ENCODE measurements at regions not wholly inside any gene's neighbourhood (a gene's known extent, or its start where the extent isn't known, plus 50 kb on each side); places are given as distances from the start of the nearest gene placed in this dataset.

DNA sequence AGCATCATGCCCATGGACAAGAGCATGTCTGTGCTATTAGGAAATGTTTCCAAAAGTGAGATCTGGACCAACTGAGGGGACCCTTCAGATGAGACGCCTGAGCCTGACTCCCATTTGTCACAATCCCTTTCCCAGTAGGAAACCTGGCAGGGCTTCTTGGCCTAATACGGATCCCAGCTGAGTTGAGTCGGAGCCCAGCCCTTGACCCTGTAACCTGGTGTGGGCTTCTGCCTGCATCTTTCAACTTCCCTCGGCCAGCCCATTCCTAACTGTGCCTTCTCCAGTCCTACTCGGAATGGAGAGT is 148.3 kb downstream of the IRX2 start:
- DNase-seq (ENCODE audit: low spot score): no peak

DNA sequence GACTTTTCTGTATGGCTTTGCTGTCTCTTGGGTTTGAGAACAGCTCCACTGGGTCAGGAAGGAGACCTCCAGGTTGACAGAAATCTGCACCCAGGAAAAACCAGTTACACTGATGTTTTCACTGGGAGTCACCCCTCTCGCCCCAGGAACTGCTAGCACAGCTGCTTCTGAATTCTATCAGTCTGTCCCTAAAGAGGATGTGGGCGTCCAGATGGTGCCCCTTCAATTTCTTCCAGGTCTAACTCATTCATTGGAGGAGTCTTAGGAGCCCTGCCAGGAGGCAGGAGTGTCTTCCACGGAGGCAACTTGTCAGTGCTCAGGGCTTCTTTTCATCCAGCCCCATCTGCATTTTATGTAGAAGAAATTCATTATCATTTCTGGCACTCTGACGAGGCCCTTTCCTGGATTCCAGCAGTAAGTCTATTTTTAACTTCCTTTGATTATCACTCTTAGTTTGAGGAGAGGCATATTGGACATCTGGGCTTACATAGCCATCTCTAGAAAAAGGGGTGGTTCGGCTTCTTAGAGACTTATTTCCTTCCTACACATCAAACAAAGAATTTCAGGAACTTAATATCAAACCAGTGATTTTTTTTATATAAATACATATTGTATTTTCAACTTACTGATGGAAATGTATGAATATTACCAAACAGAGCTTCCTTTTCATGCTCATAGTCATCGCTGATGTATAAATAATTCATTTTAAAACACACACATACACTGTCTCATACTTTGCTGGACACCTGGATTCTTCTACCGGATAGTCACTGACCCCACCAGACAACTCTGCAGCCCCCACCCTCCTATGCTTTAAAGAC is 148.8 kb downstream of the IRX2 start:
- no peak for DNase-seq (ENCODE audit: low spot score)

DNA sequence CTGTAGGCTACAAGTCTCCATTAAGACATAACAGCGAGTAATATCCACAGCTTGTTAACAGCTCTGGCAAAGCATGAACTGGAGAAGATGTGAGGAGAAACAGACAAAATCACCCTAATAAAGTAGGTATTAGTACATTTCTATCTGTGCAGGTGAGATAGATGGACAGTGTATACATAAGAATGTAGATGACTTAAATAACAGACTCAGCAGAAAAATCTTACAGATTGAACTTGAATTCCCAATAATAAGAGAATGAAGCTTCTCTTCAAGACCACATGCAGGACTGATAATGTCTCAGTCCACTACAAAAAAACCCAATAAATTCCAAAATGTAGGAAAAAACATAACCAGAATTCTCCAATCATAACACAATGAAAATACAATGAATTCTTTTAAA is 153.0 kb downstream of the IRX2 start:
- no peak for DNase-seq (ENCODE audit: low spot score)

DNA sequence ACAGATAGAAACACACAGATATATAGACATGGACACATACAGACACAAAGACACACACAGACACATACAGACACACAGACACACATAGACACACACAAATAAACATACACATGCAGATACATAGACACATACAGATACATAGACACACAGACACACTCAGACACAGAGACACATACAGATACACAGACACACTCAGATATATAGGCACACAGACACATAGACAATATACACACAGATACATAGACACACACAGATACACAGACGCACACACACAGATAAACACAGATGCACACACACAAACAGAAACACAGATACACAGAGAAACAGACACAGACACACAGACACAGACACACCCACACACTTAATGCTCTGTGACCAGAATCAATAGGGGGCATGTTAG is 156.8 kb downstream of the IRX2 start:
- no peak for DNase-seq (ENCODE audit: low spot score)

DNA sequence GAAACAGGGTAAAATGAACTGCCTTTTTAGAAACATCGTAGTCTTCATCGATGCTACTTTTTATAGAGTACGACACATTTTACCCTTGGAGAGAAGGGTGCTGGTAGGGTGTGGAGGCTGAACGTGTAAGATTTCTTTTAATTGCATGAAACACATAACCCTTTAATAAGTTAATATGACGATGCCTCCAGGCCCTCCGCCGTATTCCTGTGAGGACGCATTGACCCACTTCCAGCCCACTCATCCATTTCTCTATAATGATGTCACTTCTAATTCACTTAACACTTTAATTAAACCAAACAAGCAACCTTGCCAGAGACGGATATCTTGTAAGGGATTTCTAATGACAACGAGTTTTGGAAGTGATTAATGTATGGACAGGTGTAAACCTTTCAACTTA is 158.7 kb downstream of the IRX2 start:
- no peak for DNase-seq (ENCODE audit: low spot score)

DNA sequence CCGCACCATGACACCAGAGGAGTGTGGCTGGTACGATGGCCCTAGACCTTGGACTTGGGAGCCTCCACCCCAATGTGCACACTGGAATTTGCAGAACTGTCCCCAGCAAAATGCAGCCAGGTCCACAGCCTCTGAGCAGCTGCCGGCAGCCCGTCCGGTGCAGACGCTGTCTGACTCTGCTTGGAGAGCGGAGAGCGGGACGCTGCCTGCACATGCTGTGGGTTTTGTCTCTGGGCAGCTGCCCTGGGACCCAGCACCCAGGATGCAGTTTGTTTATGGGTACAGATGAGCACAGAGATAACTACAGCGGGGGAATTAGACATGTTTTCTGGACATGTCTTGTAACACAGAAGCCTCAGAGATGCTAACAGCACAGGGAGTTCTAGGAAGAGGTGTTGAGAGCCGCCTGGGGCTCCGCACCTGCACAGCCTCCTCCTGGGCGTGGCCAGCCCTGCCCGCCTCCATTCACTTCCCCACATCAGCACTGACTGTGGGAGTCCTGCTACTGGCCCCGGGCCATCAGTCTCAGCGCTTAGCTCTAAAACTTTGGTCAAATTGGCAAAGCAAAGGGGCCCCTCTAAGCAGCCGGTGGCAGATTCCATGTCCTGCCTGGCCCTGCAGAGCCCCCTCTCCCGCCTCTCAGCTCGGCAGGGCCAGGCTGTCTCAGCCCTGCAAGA is 159.6 kb downstream of the IRX2 start:
- no peak for DNase-seq (ENCODE audit: low spot score)

DNA sequence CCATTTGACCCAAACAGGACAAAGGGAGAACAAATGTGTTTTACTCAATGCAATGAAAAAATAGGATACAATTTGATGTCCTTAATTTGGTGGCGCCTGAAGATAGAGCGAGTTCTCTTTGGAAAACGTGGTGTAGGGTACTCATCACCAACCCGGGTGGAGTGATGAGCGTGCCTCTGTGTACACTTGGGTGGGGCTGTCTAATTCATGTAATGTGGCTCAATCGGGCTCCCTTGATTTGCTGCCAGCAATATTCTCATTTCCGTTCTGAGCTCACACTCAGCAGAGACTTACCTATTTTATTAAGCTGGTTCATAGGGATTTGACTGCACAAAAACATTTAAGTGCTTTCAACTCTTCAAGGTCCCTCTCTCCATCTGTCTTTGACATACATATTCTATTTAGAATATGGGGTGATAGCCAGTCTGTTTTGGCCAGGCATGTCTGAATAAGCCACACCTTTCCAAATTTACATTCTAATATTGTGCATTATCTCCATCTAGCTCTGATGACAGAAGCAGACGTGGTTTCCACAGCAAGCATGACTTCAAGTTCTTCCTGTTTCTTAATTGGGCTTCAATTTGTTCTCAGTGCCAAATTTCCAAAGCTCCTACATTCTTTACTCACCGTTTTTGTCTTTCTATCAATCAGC is 162.5 kb downstream of the IRX2 start:
- no peak for DNase-seq (ENCODE audit: low spot score)

DNA sequence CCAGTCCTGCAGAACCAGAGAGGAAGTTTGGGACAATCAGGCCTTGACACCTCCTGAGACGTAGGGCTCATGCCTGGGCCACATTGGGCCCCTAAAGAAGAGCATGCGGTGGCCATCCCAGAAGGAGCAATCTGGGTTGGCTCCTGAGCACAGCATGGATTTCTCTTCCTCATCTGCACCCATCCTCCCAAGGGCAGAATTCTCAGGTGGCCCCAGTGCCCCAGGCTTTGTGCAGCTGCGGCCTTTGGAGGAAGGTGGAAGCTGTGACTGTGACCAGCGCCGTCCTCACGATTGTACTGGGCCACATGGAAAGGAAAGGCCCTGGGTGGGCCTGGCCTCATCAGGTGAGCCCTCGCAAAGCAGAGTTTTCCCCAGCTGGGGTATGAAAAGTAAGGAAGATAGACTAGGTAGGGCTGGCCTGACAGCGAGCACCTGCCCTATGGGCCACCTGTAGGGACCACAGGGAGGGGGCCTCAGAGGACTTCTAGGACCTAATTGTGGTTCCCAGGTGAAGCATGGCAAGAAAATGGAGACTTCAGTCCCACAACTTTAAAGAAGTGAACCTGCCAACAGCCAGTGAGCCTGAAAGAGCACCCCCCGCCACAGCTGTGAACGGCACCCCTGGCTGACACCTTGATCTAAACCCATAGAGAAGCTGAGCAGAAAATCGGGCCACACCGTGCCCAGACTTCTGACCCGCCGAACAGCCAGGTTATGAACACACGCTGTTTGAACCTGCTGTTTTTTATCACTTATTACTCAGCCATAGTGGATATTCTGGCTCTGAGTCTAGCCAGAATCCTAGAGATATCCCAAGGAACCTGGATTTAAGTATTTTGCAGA is 164.1 kb downstream of the IRX2 start:
- peak; percentile 7 for DNase-seq (ENCODE audit: low spot score)

DNA sequence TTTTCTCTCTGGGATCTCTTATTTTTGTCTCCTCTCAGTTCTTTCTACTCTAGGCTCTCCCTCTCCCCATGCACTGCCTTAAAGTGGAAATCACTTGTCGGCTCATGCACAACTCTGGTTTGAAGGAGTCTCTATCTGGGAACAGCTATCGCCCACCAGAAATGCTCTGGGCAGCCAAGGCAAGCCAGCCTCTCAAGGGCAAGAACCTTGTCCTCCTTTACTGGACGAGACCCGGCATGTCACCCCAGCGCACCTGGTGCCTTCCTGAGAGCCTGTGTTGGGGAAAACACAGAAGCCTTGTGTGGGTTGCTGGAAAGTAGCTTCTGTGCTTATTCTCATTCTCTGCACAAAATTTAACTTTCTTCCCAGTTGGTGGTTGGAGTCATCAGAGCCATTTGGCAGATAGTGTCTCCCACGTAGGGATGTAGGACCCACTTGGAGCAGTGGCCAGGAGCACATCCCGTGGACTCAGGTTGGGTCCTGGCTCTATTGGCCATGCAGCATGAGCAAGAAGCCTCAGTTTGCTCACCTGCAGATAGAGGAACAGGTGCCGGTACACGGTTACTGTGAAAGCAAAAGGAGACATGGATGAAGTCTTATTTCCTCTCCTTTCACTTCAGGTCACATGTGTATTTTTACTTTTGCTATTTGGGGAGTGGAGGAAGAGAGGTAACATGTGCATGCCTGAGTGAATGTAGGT is 165.3 kb downstream of the IRX2 start:
- peak; percentile 5 for DNase-seq (ENCODE audit: low spot score)

DNA sequence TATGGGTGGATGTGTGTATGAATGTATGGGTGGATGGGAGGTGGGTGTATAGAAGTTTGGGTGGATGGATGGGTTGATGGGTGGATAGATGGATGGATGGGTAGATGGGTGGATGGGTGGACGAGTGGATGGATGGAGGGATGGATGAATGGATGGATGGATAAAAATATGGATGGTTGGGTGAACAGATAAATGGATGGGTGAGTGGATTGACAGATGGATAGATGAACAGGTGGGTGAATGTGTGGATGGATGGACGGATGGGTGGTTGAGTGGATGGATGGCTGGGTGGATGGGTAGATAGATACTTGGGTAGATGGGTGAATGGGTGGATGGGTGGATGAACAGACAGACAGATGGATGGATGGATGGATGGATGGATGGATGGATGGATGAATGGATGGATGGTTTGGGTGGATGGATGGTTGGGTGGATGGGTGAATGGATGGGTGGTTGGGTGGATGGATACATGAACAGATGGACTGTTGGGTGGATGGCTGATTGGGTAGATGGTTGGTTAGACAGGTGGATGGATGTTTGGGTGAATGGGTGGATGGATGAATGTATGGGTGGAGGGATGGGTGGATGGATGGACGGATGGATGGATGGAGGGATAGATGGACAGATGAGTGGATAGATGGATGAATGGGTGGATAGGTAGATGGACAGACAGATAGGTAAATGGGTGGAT is 166.8 kb downstream of the IRX2 start:
- DNase-seq (ENCODE audit: low spot score): no peak

DNA sequence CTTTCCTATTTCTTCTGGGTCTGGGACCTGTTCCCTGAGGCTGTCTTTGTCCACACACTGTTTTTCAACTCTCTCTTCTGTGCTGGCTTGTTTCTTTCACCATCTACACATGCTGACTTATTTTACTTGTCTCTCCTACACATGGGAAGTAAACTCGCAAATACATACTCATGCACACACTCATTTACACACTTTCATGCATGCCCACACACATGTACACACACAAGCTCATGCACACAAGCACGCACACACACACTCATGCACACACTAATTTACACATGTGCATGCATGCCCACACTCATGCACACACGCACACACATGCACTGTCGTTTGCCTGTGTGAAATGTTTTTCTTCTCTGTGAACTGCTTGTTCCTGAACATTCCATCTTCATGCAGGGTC is 169.0 kb downstream of the IRX2 start:
- DNase-seq (ENCODE audit: low spot score): no peak

DNA sequence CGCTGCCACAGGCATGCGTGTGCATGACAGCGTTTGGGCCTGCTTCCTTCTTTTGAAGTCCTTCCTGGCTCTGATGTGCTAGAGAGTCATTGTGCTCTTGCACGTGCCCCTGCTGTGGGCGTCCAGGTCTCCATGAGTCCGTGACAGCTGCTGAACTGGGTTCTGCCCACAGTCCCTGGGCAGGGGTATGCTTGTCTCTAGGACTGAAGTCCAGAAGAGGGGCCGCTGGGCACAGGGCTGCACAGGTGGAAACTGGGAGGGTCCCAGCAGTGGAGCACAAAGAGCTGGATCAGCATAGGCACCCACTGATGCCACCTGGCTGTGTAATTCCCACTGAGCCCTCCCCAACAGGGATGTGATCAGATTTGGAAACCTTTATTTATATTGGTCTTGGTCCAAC is 169.4 kb downstream of the IRX2 start:
- DNase-seq (ENCODE audit: low spot score): peak; percentile 7

DNA sequence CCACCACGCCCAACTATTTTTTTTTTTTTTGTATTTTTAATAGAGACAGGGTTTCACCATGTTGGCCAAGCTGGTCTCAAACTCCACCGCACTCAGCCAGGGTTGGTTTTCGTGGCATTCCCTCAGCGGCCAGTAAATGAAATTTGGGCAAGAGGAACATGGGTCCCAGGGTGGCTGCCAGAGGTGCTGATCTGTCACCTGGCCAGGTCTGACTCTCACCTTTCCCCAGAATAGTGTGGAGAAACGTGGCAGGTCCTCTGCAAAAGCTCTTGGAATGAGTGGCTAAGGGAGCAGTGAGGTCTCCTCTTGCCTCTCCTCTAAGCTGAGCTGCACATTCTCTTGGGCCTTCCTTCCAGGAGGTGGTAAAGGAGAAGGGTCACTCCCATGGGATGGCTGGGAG is 170.1 kb downstream of the IRX2 start:
- peak; percentile 4 for DNase-seq (ENCODE audit: low spot score)

DNA sequence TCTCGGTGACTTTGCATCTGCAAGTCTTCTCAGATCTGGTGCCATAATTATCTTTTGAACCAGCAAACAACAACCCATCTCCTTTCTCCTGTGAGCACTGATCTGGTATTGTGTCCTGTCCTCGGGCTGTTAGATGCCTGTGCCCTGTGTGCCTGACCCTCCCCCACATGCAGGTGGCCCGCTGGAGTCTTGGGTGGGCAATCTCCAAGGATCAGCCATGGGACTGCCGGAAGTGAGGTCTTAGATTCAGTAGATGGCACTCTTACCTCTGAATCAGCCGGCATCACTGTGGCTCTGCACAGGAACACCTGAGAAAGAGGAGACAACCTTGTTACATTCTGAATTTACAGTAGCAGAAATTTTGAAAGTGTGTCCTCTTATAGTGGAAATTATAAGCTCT is 172.4 kb downstream of the IRX2 start:
- peak; percentile 4 for DNase-seq (ENCODE audit: low spot score)

DNA sequence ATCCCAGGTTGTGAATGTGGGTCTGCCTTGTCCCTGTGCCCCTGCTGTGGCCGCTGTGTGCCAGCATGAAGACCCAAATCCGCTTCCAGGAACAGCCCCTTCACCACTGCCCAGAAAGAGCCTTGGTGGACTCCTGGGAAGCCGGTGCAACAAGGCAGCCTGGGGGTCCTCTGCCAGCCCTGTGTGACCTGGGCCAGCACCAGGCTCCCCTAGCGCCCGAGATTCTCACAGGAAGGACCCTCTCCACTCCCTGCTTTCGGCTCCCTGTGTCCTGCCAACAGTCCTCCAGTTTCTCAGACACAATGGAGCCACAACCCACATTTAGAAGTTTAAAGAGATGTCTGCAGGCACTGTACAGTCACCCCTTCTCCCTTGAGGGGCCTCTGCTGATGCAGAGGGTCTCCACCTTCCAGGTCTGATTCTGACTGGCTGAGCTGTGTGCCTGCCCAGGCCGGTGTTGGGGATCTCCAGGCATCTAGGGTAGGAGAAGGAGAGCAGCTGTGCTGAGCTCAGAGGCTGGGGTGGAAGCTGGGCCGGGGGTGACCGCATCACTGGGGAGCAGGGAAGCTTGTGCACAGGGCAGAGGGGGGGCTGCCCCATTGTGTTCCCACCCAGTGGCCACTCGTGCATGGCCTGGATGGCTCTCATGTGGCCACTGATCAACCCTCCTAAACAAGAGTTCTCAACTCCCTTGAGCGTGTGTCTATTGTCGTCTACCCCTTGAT is 174.0 kb downstream of the IRX2 start:
- peak; percentile 4 for DNase-seq (ENCODE audit: low spot score)

DNA sequence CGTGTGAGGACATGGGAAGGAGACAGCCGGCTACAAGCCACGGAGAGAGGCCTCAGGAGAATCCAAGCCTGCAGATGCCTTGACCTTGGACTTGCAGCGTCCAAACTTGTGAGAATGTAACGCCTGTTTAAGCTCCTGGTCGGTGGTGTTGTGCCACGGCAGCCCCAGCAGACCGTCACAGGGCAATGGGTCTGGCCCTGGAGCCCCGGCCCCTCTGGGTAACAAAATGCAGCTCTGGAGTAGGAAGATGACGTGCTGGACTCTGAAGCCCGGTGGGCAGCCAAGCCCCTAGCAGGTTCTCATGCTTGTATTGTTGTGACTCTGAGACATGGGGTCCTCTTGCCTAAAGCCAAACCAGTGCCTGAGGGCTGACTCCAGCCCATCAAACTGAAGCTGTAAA is 174.7 kb downstream of the IRX2 start:
- peak; percentile 6 for DNase-seq (ENCODE audit: low spot score)

DNA sequence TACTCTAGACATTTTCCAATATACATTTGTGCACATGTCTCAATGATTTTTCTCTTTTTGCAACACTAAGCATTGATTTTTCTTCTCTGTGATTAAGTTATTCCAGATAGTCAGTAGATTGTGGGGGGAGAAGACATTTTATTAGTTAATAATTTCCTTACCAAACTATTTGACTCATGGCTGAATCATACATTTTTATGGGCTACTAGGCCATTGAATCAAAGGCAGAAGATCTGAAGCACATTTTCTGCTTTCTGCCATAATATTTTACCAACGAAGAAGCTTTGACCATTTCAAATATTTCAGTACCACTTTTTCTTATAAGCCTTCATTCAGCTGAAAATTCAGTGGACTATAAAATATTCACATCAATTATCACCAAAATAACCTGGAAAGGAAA is 175.6 kb downstream of the IRX2 start:
- DNase-seq (ENCODE audit: low spot score): no peak

DNA sequence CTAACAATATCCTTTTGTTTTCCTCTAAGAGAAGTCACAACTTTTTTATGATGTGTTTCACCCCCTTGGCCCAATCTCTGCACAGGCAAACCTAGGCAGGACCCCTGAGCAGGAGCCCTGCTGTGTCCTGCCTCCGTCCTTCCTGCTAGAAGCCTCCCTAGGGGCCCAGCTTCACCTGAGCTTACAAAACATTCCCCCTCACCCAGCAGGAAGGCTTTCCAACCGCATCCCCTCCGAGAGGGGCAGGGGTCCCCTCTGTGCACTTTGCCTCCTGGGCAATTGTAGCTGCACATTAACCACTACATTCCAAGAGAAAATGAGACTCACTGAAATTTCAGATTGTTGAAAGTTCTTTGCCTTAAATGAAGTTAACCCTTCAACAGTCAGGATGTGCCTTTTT is 176.2 kb downstream of the IRX2 start:
- DNase-seq (ENCODE audit: low spot score): peak; percentile 5

DNA sequence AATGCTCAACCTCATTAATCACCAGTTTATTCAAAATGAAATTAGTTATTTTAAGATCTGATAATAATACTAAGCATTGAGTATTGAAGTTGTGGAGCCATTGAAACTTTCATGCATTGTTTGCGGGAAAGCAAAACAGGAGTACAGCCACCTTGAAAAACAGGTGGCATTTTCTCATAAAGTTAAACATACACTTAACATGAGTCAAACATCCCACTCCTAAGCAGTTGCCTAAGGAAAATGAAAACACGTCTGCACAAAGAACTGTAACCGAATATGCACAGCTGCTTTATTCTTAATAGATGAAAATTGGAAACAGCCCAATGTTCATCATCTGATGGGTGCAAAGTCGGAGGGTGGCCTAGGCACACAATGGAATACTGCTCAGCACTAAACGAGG is 177.3 kb downstream of the IRX2 start:
- no peak for DNase-seq (ENCODE audit: low spot score)

DNA sequence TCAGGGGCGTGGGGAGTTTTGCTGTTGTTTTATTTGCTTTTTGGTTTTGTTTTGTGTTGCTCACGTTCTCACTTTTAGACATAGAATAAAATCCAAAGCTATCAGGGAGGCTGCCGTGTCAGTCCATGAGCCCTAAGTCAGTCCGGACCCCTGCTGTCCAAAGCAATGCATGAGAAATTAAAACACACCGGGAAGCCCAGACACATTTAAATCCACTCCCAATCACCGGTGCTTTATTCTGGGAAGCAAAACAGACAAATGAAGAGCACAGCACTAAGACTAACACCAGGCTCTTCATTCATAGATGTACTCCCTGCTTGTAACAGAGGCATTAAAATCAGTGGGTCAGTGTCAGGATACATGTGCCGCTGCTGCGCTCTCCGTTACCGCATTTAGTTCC is 180.9 kb downstream of the IRX2 start:
- no peak for DNase-seq (ENCODE audit: low spot score)
